HUES64 (cell line): ENCODE measurements at regions not wholly inside any gene's neighbourhood (a gene's known extent, or its start where the extent isn't known, plus 50 kb on each side); places are given as distances from the start of the nearest gene placed in this dataset.
"Not testable (repeated sequence)": the region's sequence is repeated elsewhere in the genome, so short reads cannot be mapped to it uniquely, and the experiment has no call there.

ENCODE experiments used
- H3K27ac ChIP-seq: 2 replicates; pipeline ENCODE4 v1.7.0; 2013; ENCODE audit warnings: low read depth, low read length, inconsistent platforms
- H3K27me3 ChIP-seq: 2 replicates; pipeline ENCODE4 v1.6.1; 2013; ENCODE audit warnings: mild to moderate bottlenecking, low read length; ENCODE audit not compliant: insufficient read depth
- H3K36me3 ChIP-seq: 2 replicates; pipeline ENCODE4 v1.6.1; 2013; ENCODE audit warnings: mild to moderate bottlenecking, low read length; ENCODE audit not compliant: insufficient read depth
- H3K4me1 ChIP-seq: 2 replicates; pipeline ENCODE4 v1.6.1; 2013; ENCODE audit warnings: mild to moderate bottlenecking, low read length, moderate library complexity; ENCODE audit not compliant: insufficient read depth
- H3K4me3 ChIP-seq: 2 replicates; pipeline ENCODE4 v1.5.1; 2013; ENCODE audit warnings: mild to moderate bottlenecking, low read length, moderate library complexity
- H3K9ac ChIP-seq: 2 replicates; pipeline ENCODE4 v1.6.1; 2013; ENCODE audit warnings: mild to moderate bottlenecking, low read depth, low read length
- H3K9me3 ChIP-seq: 2 replicates; pipeline ENCODE4 v1.6.1; 2013; ENCODE audit warnings: low read depth, low read length; ENCODE audit not compliant: insufficient read depth
- WGBS: fragments of 150-250, 120-280 bp; methylation state at CpG from one replicate; pipeline ENCODE4 v1.1.7; 2013; ENCODE audit warnings: missing lambda C conversion rate; 5-methylcytosine and 5-hydroxymethylcytosine counted together

DNA sequence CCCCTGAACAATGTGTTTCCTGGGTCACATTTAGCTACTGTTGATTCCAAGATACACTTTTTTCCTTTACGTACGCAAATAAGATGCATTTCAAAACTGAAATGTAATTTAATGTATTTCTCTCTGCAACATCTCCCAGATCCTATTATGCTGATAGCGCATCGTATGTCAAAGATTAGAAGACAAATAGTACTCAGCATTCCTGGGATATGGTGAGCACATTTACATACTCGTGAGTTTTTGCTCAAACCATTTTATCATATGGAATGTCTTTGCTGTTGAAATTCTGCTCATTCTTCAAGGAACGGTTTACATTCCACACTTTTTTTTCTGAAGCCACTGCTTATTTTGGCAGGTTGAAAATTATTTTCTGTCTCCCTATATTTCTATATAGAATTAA is 221.4 kb downstream of the OXSM start:
- Histone ChIP-seq H3K9ac (no peak overlapping the region), H3K4me1 (no peaks in the 10 kb centered on the region), H3K27me3 (no peaks in the 10 kb centered on the region), H3K4me3 (no peak overlapping the region), H3K27ac (no peak overlapping the region), H3K9me3 (no peaks in the 10 kb centered on the region), H3K36me3 (no peaks in the 10 kb centered on the region)
- 100% methylated on average over 5 of the region's 6 CpGs for WGBS

- no peaks in the 10 kb centered on the region for H3K36me3 ChIP-seq
- no peaks in the 10 kb centered on the region for H3K4me1 ChIP-seq
- H3K27ac ChIP-seq = no peak overlapping the region
- no peak overlapping the region for H3K9ac ChIP-seq
- H3K27me3 ChIP-seq = no peaks in the 10 kb centered on the region
- H3K9me3 ChIP-seq = no peaks in the 10 kb centered on the region
- H3K4me3 ChIP-seq = no peak overlapping the region
- WGBS = 91% methylated on average over 3 of the region's 3 CpGs
These were observed 222.4 kb downstream of the OXSM start for GRCh38 chr3:26012241-26012745.

DNA sequence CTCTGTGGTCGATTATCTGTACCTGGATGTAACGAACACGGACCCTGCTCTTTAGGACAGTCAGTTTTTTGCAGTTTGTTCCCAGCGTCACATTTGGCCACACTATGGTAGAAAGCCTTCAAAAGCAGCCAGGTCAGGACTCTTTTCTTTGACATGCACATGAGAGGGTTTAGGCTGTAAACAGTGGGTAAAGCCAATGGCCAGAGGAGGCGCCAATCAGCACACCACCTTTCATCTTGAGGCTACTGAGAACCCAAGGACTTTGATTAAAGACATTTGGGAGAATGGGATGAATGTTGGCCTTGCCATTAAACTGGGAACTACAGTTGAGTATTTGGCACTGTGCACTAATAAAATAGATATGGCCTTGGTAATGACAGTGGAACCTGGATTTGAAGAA is 225.9 kb downstream of the OXSM start:
- Histone ChIP-seq H3K27me3 (no peaks in the 10 kb centered on the region), H3K9me3 (no peaks in the 10 kb centered on the region), H3K9ac (no peak overlapping the region), H3K36me3 (no peaks in the 10 kb centered on the region), H3K4me1 (no peaks in the 10 kb centered on the region), H3K27ac (no peak overlapping the region), H3K4me3 (no peak overlapping the region)
- 87% methylated on average over 5 of the region's 5 CpGs for WGBS

- H3K9me3 ChIP-seq = no peaks in the 10 kb centered on the region
- no peaks in the 10 kb centered on the region for H3K4me1 ChIP-seq
- no peaks in the 10 kb centered on the region for H3K27me3 ChIP-seq
- WGBS = 100% methylated on average over 1 of the region's 1 CpG
- no peaks in the 10 kb centered on the region for H3K36me3 ChIP-seq
- no peak overlapping the region for H3K9ac ChIP-seq
- no peak overlapping the region for H3K27ac ChIP-seq
- no peak overlapping the region for H3K4me3 ChIP-seq
These were observed 229.0 kb downstream of the OXSM start for GRCh38 chr3:26018889-26019288.

- not testable (repeated sequence) for H3K4me3 ChIP-seq, H3K4me1 ChIP-seq, H3K27ac ChIP-seq, H3K9me3 ChIP-seq, H3K9ac ChIP-seq, H3K27me3 ChIP-seq, H3K36me3 ChIP-seq
- 98% methylated on average over 3 of the region's 3 CpGs for WGBS
These were observed 234.3 kb downstream of the OXSM start for GRCh38 chr3:26024206-26024605.

- WGBS = 91% methylated on average over 2 of the region's 2 CpGs
- H3K27me3 ChIP-seq = no peaks in the 10 kb centered on the region
- H3K36me3 ChIP-seq = no peaks in the 10 kb centered on the region
- no peaks in the 10 kb centered on the region for H3K4me1 ChIP-seq
- no peak overlapping the region for H3K4me3 ChIP-seq
- H3K9ac ChIP-seq = no peak overlapping the region
- peaks cover 8% of the 10 kb centered on the region for H3K9me3 ChIP-seq
- H3K27ac ChIP-seq = no peak overlapping the region
These were observed 239.4 kb downstream of the OXSM start for GRCh38 chr3:26029321-26029720.

DNA sequence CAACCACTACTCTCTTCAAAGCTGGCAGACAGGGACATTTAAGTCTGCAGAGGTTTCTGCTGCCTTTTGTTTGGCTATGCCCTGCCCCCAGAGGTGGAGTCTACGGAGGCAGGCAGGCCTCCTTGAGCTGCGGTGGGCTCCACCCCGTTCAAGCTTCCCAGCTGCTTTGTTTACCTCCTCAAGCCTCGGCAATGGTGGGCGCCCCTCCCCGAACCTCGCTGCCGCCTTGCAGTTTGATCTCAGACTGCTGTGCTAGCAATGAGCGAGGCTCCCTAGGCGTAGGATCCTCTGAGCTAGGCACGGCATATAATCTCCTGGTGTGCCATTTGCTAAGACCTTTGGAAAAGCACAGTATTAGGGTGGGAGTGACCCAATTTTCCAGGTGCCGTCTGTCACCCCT is 252.2 kb downstream of the OXSM start:
- not testable (repeated sequence) for H3K27ac ChIP-seq, H3K9me3 ChIP-seq, H3K36me3 ChIP-seq, H3K9ac ChIP-seq, H3K4me1 ChIP-seq, H3K27me3 ChIP-seq, H3K4me3 ChIP-seq
- WGBS = 93% methylated on average over 12 of the region's 12 CpGs

- no peaks in the 10 kb centered on the region for H3K9me3 ChIP-seq
- no peaks in the 10 kb centered on the region for H3K4me1 ChIP-seq
- H3K4me3 ChIP-seq = no peak overlapping the region
- no peaks in the 10 kb centered on the region for H3K27me3 ChIP-seq
- H3K27ac ChIP-seq = no peak overlapping the region
- H3K36me3 ChIP-seq = no peaks in the 10 kb centered on the region
- no peak overlapping the region for H3K9ac ChIP-seq
- 91% methylated on average over 1 of the region's 1 CpG for WGBS
These were observed 260.1 kb downstream of the OXSM start for GRCh38 chr3:26049951-26050350.

GRCh38 chr3:26050776-26051175 is 260.9 kb downstream of the OXSM start:
- WGBS = 67% methylated on average over 1 of the region's 1 CpG
- H3K9me3 ChIP-seq = no peaks in the 10 kb centered on the region
- H3K4me3 ChIP-seq = no peak overlapping the region
- H3K27ac ChIP-seq = no peak overlapping the region
- no peaks in the 10 kb centered on the region for H3K36me3 ChIP-seq
- H3K4me1 ChIP-seq = no peaks in the 10 kb centered on the region
- H3K27me3 ChIP-seq = no peaks in the 10 kb centered on the region
- no peak overlapping the region for H3K9ac ChIP-seq

DNA sequence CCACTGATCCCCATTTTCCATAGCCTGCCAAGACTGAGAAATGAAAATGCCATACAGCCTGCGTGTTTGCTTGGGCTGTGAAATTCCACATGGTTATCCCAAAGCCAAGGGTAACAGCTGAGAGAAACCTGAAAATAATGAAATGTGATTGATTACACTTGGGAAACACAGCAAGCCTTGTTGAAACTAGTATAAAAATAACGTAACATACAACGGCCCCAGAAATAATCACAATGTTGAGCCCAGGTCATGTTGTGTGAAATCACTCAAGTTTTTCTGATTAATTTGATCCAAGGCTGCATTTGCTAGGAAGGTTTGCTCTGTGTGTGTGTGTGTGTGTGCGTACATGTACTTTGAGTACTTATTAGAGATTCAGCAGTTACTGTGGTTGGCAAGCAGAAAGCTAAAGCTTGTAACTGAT is 269.0 kb downstream of the OXSM start:
- WGBS = 92% methylated on average over 4 of the region's 4 CpGs
- no peak overlapping the region for H3K9ac ChIP-seq
- no peaks in the 10 kb centered on the region for H3K36me3 ChIP-seq
- no peak overlapping the region for H3K27ac ChIP-seq
- H3K9me3 ChIP-seq = no peaks in the 10 kb centered on the region
- H3K4me3 ChIP-seq = no peak overlapping the region
- no peaks in the 10 kb centered on the region for H3K27me3 ChIP-seq
- H3K4me1 ChIP-seq = no peaks in the 10 kb centered on the region

GRCh38 chr3:26061947-26062346 is 272.1 kb downstream of the OXSM start:
- Histone ChIP-seq H3K4me1 (no peaks in the 10 kb centered on the region), H3K27me3 (no peaks in the 10 kb centered on the region), H3K9me3 (no peaks in the 10 kb centered on the region), H3K9ac (no peak overlapping the region), H3K4me3 (no peak overlapping the region), H3K36me3 (no peaks in the 10 kb centered on the region), H3K27ac (no peak overlapping the region)

DNA sequence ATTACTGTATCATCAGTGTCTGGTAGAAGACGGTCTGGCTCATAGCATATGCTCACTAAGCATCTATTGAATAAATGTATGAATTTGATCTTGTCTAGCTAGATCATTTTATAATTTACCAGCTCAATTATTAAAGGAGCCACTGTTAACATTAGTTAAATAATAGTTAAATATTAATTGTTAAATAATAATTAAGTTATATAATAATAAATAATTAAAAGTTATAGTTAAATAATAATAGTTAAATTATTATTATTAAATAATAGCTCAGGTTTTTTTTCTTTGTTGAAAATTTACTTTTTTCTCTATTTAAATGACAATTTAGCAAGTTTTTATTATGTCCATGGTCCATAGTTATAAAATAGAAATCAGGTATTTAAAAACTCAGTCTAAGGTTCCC is 274.4 kb downstream of the OXSM start:
- Histone ChIP-seq H3K4me1 (no peaks in the 10 kb centered on the region), H3K27ac (no peak overlapping the region), H3K36me3 (no peaks in the 10 kb centered on the region), H3K4me3 (no peak overlapping the region), H3K9me3 (no peaks in the 10 kb centered on the region), H3K9ac (no peak overlapping the region), H3K27me3 (no peaks in the 10 kb centered on the region)
- 100% methylated on average over 1 of the region's 1 CpG for WGBS
